T-helper 2 cell (primary cell): ENCODE measurements at regions not wholly inside any gene's neighbourhood (a gene's known extent, or its start where the extent isn't known, plus 50 kb on each side); places are given as distances from the start of the nearest gene placed in this dataset.
A peak's percentile ranks its signal among the peaks of the same experiment; 100 is the strongest.

Experiments used
- DNase-seq, 5 experiments: peaks; one replicate each; pipeline versions ENCODE4 v3.0.0 to v3.0.0-alpha.2; 2012 to 2022

GRCh38 chr7:41162612-41163011 lies 540.3 kb downstream of the INHBA start:
- no peak for DNase-seq

GRCh38 chr7:41161041-41161587 lies 541.8 kb downstream of the INHBA start:
- no peak for DNase-seq

GRCh38 chr7:41156268-41156667 lies 546.6 kb downstream of the INHBA start:
- no peak for DNase-seq

GRCh38 chr7:41153268-41153667 lies 549.6 kb downstream of the INHBA start:
- no peak for DNase-seq

- DNase-seq: no peak
These were observed 550.7 kb downstream of the INHBA start for GRCh38 chr7:41152179-41152678.

GRCh38 chr7:41149576-41149975 lies 553.3 kb downstream of the INHBA start:
- no peak for DNase-seq

GRCh38 chr7:41148521-41148951 lies 554.4 kb downstream of the INHBA start:
- DNase-seq: no peak

GRCh38 chr7:41147606-41148485 lies 555.0 kb downstream of the INHBA start:
- no peak for DNase-seq

- no peak for DNase-seq
These were observed 556.5 kb downstream of the INHBA start for GRCh38 chr7:41146429-41146828.

- DNase-seq: no peak
These were observed 557.2 kb downstream of the INHBA start for GRCh38 chr7:41145656-41146055.

- no peak for DNase-seq
These were observed 559.9 kb downstream of the INHBA start for GRCh38 chr7:41142904-41143473.

GRCh38 chr7:41139789-41140188 lies 563.1 kb downstream of the INHBA start:
- DNase-seq: no peak

- DNase-seq: no peak
These were observed 566.3 kb downstream of the INHBA start for GRCh38 chr7:41136551-41136950.

- no peak for DNase-seq
These were observed 567.4 kb downstream of the INHBA start for GRCh38 chr7:41135511-41135910.

GRCh38 chr7:41134300-41135255 lies 568.3 kb downstream of the INHBA start:
- peak in 1 of 5 experiments; percentile 28 for DNase-seq

GRCh38 chr7:41133690-41134299 lies 569.1 kb downstream of the INHBA start:
- no peak for DNase-seq

GRCh38 chr7:41131956-41132355 lies 570.9 kb downstream of the INHBA start:
- DNase-seq: no peak

GRCh38 chr7:41130561-41131236 lies 572.2 kb downstream of the INHBA start:
- DNase-seq: no peak

- DNase-seq: no peak
These were observed 572.8 kb downstream of the INHBA start for GRCh38 chr7:41130086-41130485.

- DNase-seq: no peak
These were observed 577.5 kb downstream of the INHBA start for GRCh38 chr7:41125343-41125742.

- no peak for DNase-seq
These were observed 580.5 kb downstream of the INHBA start for GRCh38 chr7:41122256-41122987.
